Cardiac muscle cell (in vitro differentiated cells and primary cell): ENCODE measurements at regions not wholly inside any gene's neighbourhood (a gene's known extent, or its start where the extent isn't known, plus 50 kb on each side); places are given as distances from the start of the nearest gene placed in this dataset.

Source experiments
- DNase-seq, 2 donors: peaks; one replicate each; pipeline versions ENCODE4 v3.0.0 to v3.0.0-alpha.2; 2010 to 2017; ENCODE audit warnings: low read depth in 1 of 2, low spot score in 1 of 2
- H3K27ac ChIP-seq: fragments of 200-600 bp; sonication (generic); 2 replicates; pipeline ENCODE4 v1.5.1; 2016
- H3K27me3 ChIP-seq: fragments of 200-600 bp; sonication (generic); 2 replicates; pipeline ENCODE4 v1.6.0; 2016; ENCODE audit warnings: control low read depth
- H3K36me3 ChIP-seq: fragments of 200-600 bp; sonication (generic); 2 replicates; pipeline ENCODE4 v1.5.1; 2016; ENCODE audit warnings: control low read depth
- H3K4me1 ChIP-seq: fragments of 200-600 bp; sonication (generic); 2 replicates; pipeline ENCODE4 v1.8.1; 2017; ENCODE audit warnings: low read depth, mild to moderate bottlenecking, mixed run types
- H3K4me3 ChIP-seq: fragments of 200-600 bp; sonication (generic); 2 replicates; pipeline ENCODE4 v1.5.1; 2016; ENCODE audit warnings: mild to moderate bottlenecking
- H3K9me3 ChIP-seq: fragments of 200-600 bp; sonication (generic); 2 replicates; pipeline ENCODE4 v1.5.1; 2017; ENCODE audit warnings: low read depth, mild to moderate bottlenecking, control low read depth
- TF ChIP-seq, protein P1 (sequence below): IDR thresholded peaks from 2 replicates; pipeline ENCODE4 v1.5.1; 2012; ENCODE audit warnings: low read depth, mild to moderate bottlenecking, low read length

DNA sequence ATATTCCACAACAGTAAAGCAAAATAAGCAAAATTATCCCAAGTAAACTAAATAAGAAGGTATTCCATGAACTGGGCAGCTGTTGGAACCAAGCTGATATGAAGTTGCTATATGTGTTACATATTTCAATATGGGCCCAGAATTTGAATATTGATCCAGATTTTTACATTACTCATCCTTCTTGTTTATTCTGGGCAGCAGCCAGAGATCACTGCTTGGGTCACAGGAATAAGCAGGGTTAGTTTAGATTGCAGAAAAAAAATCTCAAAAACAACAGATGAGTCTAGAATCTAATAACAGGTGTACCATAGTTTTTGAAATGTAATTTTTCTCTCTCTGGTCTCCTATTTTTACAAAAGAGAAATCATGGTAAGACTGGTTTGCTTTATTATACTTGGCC, 171.5 kb upstream of the NAMPT start:
- no peak overlapping the region for H3K4me3 ChIP-seq
- TF ChIP-seq, protein P1, sequence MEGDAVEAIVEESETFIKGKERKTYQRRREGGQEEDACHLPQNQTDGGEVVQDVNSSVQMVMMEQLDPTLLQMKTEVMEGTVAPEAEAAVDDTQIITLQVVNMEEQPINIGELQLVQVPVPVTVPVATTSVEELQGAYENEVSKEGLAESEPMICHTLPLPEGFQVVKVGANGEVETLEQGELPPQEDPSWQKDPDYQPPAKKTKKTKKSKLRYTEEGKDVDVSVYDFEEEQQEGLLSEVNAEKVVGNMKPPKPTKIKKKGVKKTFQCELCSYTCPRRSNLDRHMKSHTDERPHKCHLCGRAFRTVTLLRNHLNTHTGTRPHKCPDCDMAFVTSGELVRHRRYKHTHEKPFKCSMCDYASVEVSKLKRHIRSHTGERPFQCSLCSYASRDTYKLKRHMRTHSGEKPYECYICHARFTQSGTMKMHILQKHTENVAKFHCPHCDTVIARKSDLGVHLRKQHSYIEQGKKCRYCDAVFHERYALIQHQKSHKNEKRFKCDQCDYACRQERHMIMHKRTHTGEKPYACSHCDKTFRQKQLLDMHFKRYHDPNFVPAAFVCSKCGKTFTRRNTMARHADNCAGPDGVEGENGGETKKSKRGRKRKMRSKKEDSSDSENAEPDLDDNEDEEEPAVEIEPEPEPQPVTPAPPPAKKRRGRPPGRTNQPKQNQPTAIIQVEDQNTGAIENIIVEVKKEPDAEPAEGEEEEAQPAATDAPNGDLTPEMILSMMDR = no peak
- no peaks in the 10 kb centered on the region for H3K27me3 ChIP-seq
- no peaks in the 10 kb centered on the region for H3K9me3 ChIP-seq
- H3K27ac ChIP-seq = no peak overlapping the region
- H3K36me3 ChIP-seq = no peaks in the 10 kb centered on the region
- DNase-seq = no peak
- H3K4me1 ChIP-seq = no peaks in the 10 kb centered on the region

DNA sequence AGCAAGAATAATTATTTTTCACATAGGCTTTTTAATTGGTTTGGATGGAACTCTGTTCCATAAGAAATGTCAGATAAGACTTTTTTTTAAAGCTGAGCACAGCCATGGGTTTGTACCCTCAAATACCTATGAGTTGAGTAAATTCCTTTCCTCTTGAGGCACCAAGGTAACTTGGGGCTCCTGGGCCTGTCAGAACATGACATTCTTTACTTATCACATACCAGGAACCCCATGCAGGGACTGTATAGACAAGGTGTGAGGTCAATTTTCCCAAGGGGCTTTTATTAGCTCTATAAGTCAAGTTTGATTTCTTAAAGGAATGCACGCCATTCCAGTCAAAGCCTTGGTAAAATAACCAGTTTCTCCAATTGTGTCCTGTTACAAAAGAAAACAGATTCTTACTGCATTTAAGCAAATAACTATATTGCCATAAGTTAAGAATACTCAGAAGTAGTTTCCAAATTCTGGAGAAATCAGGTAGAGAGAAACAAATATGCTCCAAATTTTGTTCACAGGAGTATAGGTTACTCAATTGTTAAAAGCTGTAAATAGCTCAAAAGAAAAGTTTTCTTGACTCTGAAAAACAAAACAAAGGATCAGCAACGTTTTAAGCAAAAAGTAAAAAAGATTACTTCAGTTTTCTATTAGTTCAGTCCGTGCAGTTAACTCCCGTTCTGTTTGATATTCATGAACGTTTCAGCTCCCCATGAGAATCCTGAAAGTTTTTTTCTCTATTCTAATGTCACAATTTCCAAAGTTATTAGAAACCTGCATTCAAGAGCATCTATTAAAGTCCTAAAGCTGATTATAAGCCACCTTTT, 167.5 kb upstream of the NAMPT start:
- Histone ChIP-seq H3K36me3 (no peaks in the 10 kb centered on the region), H3K27ac (no peak overlapping the region), H3K4me3 (no peak overlapping the region), H3K4me1 (no peaks in the 10 kb centered on the region), H3K9me3 (no peaks in the 10 kb centered on the region), H3K27me3 (no peaks in the 10 kb centered on the region)
- TF ChIP-seq, protein P1 = no peak
- no peak for DNase-seq

DNA sequence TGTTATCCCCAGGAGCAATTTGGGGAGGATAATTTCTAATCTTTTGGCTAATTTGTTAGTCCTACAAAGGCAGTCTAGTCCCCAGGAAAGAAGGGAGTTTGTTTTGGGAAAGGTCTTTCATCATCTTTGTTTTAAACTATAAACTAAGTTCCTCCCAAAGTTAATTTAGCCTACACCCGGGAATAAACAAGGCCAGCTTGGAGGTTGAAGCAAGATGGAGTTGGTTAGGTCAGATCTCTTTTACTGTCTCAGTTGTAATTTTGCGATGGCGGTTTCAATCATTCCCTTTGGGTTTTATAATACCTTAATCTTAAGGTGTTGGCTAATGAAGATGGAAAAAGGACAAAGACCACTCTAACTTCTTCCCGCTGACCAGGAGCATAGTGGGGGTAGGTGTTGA, 166.4 kb upstream of the NAMPT start:
- no peak overlapping the region for H3K4me3 ChIP-seq
- H3K27me3 ChIP-seq = no peaks in the 10 kb centered on the region
- no peaks in the 10 kb centered on the region for H3K9me3 ChIP-seq
- TF ChIP-seq, protein P1 = no peak
- H3K36me3 ChIP-seq = no peaks in the 10 kb centered on the region
- H3K4me1 ChIP-seq = no peaks in the 10 kb centered on the region
- no peak for DNase-seq
- H3K27ac ChIP-seq = no peak overlapping the region

DNA sequence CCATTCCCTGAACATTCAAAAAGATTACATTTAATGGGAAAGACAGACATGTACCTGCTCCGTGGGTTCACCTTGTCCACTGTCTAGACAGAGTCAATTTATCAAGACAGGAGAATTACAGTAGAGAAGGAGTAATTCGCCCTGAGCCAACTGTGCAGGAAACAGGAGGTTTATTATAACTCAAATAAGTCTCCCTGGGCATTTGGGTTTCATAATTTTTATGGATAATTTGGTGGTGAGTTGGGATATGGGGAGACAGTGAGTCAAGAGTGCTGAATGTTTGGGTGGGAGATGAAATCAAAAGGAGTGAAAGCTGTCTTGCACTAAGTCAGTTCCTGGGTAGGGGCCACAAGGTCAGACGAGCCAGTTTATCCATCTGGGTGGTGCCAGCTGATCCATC, 165.9 kb upstream of the NAMPT start:
- H3K27me3 ChIP-seq = no peaks in the 10 kb centered on the region
- no peak overlapping the region for H3K27ac ChIP-seq
- no peaks in the 10 kb centered on the region for H3K36me3 ChIP-seq
- DNase-seq = no peak
- TF ChIP-seq, protein P1 = no peak
- no peaks in the 10 kb centered on the region for H3K4me1 ChIP-seq
- H3K9me3 ChIP-seq = no peaks in the 10 kb centered on the region
- H3K4me3 ChIP-seq = no peak overlapping the region

DNA sequence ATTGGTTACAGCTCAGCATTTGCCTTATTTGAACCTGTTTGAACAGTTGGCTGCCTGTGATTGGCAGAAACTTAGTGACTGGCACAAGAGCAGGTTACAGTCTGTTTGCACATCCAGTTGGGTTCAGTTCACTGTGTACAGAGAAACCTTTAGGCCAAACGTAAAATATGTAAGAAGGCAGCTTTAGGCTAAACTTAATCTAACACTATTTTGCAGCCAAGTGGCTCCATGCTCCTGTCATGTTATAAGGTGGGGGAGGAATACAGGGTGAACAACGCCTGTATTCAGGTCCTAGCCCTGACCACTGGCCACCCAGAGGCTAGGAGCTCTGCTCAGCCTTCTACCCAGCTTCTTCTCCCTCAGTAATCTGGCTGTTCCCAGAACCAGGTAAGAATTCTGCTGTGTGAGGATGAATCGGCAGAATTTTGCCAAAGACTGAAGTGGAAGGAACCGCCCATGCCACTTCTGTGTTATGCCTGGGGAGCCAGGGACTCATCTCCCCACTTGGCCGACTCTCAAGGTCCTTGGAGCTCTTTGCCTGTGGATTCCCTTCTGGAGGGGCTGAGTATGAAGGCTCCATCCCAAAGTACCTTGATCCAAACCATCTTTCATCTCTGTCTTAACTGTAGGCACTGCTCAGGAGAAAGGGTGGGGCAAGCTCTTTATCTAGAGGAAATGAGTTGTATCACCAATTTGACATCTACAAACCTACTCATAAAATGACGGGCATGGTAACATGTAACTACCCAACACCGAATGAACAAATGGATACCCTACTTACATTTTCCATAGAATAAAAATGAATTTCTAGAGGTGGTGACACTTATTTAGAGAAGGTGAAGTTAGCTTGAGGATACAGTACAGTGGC, 164.4 kb upstream of the NAMPT start:
- Histone ChIP-seq H3K9me3 (no peaks in the 10 kb centered on the region), H3K36me3 (no peaks in the 10 kb centered on the region), H3K4me1 (no peaks in the 10 kb centered on the region), H3K4me3 (no peak overlapping the region), H3K27ac (no peak overlapping the region), H3K27me3 (no peaks in the 10 kb centered on the region)
- no peak for DNase-seq
- TF ChIP-seq, protein P1 = no peak
